Transverse colon (tissue), 4 donors: ENCODE measurements at regions not wholly inside any gene's neighbourhood (a gene's known extent, or its start where the extent isn't known, plus 50 kb on each side); places are given as distances from the start of the nearest gene placed in this dataset.
"Not testable (repeated sequence)": the region's sequence is repeated elsewhere in the genome, so short reads cannot be mapped to it uniquely, and the experiment has no call there.

Source experiments
- DNase-seq: peaks from one replicate; pipeline ENCODE4 v3.0.0-alpha.2; 2019
- H3K27ac ChIP-seq, 4 donors: fragments of 200-600 bp; sonication (generic); 2 replicates each; pipeline ENCODE4 v1.5.1; 2016 to 2018; ENCODE audit warnings: inconsistent platforms in 4 of 4
- H3K27me3 ChIP-seq: fragments of 200-600 bp; sonication (generic); 2 replicates; pipeline ENCODE4 v1.5.1; 2017; ENCODE audit warnings: inconsistent platforms
- H3K36me3 ChIP-seq, 4 donors: fragments of 200-600 bp; sonication (generic); 2 replicates each; pipeline ENCODE4 v1.5.1; 2017 to 2019; ENCODE audit warnings: inconsistent platforms in 4 of 4
- H3K4me1 ChIP-seq, 4 donors: fragments of 200-600 bp; sonication (generic); 2 replicates each; pipeline ENCODE4 v1.5.1; 2017 to 2020; ENCODE audit warnings: inconsistent platforms in 4 of 4
- H3K4me3 ChIP-seq, 4 donors: fragments of 200-600 bp; sonication (generic); 1 replicate in 1 of 4; 2 replicates in 3 of 4; pipeline versions ENCODE4 v1.5.1 to v1.6.1; 2017 to 2019; ENCODE audit warnings: inconsistent platforms in 4 of 4
- H3K9me3 ChIP-seq, 2 donors: fragments of 200-600 bp; sonication (generic); 2 replicates each; pipeline ENCODE4 v1.5.1; 2017 to 2019; ENCODE audit warnings: inconsistent platforms in 2 of 2
- CTCF ChIP-seq, 5 experiments: fragments of 200-600 bp in 3 of 5; fragments of 450-650 bp in 2 of 5; sonication (generic) in 3 of 5; IDR thresholded peaks; 1 replicate in 2 of 5; 2 replicates in 3 of 5; pipeline ENCODE4 v1.5.1; 2016 to 2017; ENCODE audit warnings: antibody characterized with exemption in 5 of 5, inconsistent platforms in 3 of 5, mild to moderate bottlenecking in 2 of 5, moderate library complexity in 1 of 5
- EP300 ChIP-seq: sonication (generic); formaldehyde crosslinking; IDR thresholded peaks from one replicate; pipeline ENCODE4 v1.6.1; 2017; ENCODE audit warnings: antibody characterized with exemption, low read depth
- POLR2A ChIP-seq: fragments of 450-650 bp; IDR thresholded peaks from one replicate; pipeline ENCODE4 v1.6.1; 2016; ENCODE audit warnings: antibody characterized with exemption, mild to moderate bottlenecking, moderate library complexity
- POLR2AphosphoS5 ChIP-seq, 3 donors: sonication (generic); formaldehyde crosslinking; IDR thresholded peaks; one replicate each; pipeline ENCODE4 v1.6.1; 2016; ENCODE audit warnings: antibody characterized with exemption in 3 of 3
- WGBS, 2 donors: methylation state at CpG; one replicate each; pipeline ENCODE4 v1.1.5; 2018; ENCODE audit warnings: low coverage in 1 of 2; 5-methylcytosine and 5-hydroxymethylcytosine counted together
- in situ Hi-C, 4 donors: fragments of 200-750 bp; cut with MboI; loops; one replicate each; pipeline versions ENCODE4 v1.15.0 to v1.15.1; 2017; ENCODE audit warnings: low sequenced_read_pairs in 3 of 4, low pct_ligation_motif_present in 1 of 4, low pct_unique_long_range_greater_than_20kb in 1 of 4
- intact Hi-C: fragments of 100-400 bp; cut with DNase I; formaldehyde crosslinking; loops from one replicate; pipeline ENCODE4 v1.15.1; 2023; ENCODE audit warnings: low total_unique reads

DNA sequence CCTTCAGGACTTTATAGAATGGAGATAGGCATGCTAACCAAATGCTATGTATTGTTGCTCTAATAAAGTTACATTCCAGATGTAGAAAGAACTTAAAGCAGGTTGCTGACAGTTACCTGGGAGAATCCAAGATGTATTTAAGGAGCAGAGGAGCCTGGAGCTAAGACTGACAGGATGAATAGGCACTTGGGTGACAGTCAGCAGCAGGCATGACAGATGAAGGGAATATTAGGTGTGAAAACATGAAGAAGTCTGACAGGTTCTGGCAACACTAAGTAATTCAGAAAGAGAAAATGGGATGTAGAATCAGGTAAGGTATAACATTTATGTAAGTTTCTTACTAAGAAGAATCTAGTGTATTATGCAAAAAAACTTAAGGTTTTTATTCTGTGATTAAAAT lies 232.0 kb downstream of the DSC3 start:
- Histone ChIP-seq H3K27me3 (no peaks in the 10 kb centered on the region), H3K4me1 (no peaks in the 10 kb centered on the region), H3K4me3 (no peak overlapping the region), H3K9me3 (no peaks in the 10 kb centered on the region), H3K27ac (no peak overlapping the region), H3K36me3 (no peaks in the 10 kb centered on the region)
- no peak for DNase-seq
- in situ Hi-C loops, result no loop called here
- intact Hi-C loops, result no loop called here
- TF ChIP-seq EP300 (no peak), POLR2A (no peak), CTCF (IDR thresholded peaks at IDR 0.05) (no peak), POLR2AphosphoS5 (IDR thresholded peaks at IDR 0.05) (no peak)

DNA sequence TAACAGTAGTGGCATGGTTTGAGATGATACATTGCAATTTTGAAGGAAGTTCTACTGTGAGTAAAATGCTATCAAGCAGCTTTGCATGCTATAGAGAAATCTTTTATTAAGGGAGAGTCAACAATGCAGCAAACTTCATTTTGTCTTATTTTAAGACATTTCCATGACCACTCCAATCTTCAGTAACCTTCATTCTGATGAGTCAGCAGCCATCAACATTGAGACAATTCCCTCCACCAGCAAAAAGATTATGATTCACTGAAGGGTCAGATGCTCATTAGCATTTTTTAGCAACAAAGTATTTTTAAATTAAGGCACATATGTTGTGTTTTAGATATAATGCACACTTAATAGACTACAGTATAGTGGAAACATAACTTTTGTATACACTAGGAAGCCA lies 235.7 kb downstream of the DSC3 start:
- no peak overlapping the region for H3K27ac ChIP-seq
- intact Hi-C loops (no loop called here), in situ Hi-C loops (no loop called here)
- no peaks in the 10 kb centered on the region for H3K27me3 ChIP-seq
- H3K4me3 ChIP-seq, result no peak overlapping the region
- H3K4me1 ChIP-seq, result no peaks in the 10 kb centered on the region
- TF ChIP-seq POLR2AphosphoS5 (IDR thresholded peaks at IDR 0.05), result no peak
- TF ChIP-seq EP300, result no peak
- TF ChIP-seq POLR2A, result no peak
- no peak for TF ChIP-seq CTCF (IDR thresholded peaks at IDR 0.05)
- no peak for DNase-seq
- H3K9me3 ChIP-seq, result no peaks in the 10 kb centered on the region
- no peaks in the 10 kb centered on the region for H3K36me3 ChIP-seq

DNA sequence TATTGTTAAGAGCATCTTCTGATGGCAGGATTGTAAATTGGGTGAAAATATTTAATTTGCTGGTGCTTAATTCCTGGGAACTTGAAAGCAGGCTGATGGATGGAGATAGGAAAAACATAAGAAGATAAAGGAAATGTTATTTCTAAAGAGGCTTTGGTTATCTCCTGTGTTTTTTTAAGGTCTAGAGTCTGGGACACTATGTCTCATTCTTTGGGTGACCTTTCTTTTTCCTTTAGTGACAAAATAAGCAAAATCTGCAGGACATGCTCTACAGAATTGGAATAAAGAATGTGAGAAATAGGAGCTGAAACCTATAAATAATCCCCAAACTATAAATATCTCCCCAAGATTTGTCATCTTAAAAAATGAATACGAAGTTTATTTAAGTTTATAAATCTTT lies 241.7 kb downstream of the DSC3 start:
- in situ Hi-C loops, result no loop called here
- no peak overlapping the region for H3K4me3 ChIP-seq

DNA sequence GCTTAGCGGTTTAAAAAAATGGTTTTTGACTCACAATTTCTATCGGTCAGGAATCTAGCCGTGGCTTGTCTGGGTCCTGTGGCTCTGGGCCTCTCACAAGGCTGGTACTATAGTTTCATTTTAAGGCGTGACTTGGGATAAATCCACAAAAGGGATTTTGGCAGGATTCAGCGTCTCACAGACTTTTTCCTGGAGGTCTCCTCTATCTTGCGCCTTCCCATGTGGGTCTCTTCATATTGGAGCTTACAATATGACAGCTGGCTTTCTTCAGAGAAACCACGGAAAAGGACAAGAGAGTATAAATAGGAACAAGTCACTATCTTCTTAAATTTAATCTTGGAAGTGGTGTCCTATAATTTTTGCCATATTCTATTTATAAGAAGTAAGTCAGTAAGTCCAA lies 250.5 kb downstream of the DSC3 start:
- Histone ChIP-seq H3K27ac (no peak overlapping the region), H3K27me3 (no peaks in the 10 kb centered on the region), H3K36me3 (no peaks in the 10 kb centered on the region), H3K4me1 (no peaks in the 10 kb centered on the region), H3K9me3 (no peaks in the 10 kb centered on the region), H3K4me3 (no peak overlapping the region)
- in situ Hi-C loops (no loop called here), intact Hi-C loops (no loop called here)
- no peak for DNase-seq
- TF ChIP-seq EP300 (no peak), POLR2AphosphoS5 (IDR thresholded peaks at IDR 0.05) (no peak), POLR2A (no peak), CTCF (IDR thresholded peaks at IDR 0.05) (no peak)
- 68 to 70% methylated on average over 7 of the region's 7 CpGs for WGBS, 2 donors

More for the DNA sequence above, 241.7 kb downstream of the DSC3 start:
- no peak for TF ChIP-seq POLR2AphosphoS5 (IDR thresholded peaks at IDR 0.05)
- no peak for TF ChIP-seq EP300
- no peak for TF ChIP-seq CTCF (IDR thresholded peaks at IDR 0.05)
- TF ChIP-seq POLR2A, result no peak
- H3K27me3 ChIP-seq, result no peaks in the 10 kb centered on the region
- no peaks in the 10 kb centered on the region for H3K9me3 ChIP-seq
- no peaks in the 10 kb centered on the region for H3K4me1 ChIP-seq
- intact Hi-C loops, result no loop called here
- no peak for DNase-seq
- 57 to 60% methylated on average over 1 of the region's 1 CpG for WGBS, 2 donors
- H3K27ac ChIP-seq, result no peak overlapping the region
- H3K36me3 ChIP-seq, result no peaks in the 10 kb centered on the region

GRCh38 chr18:30788411-30788991 lies 254.0 kb downstream of the DSC3 start:
- H3K27ac ChIP-seq, intact Hi-C loops, H3K9me3 ChIP-seq, H3K4me1 ChIP-seq, in situ Hi-C loops, DNase-seq, H3K36me3 ChIP-seq, H3K4me3 ChIP-seq, H3K27me3 ChIP-seq: not testable (repeated sequence)
- WGBS, 2 donors, result 92% methylated on average over 16 of the region's 22 CpGs; no CpG with 5 or more reads in 1 of the 2 donors
